ENCODE measurements at regions not wholly inside any gene's neighbourhood (a gene's known extent, or its start where the extent isn't known, plus 50 kb on each side); places are given as distances from the start of the nearest gene placed in this dataset.
"Not testable (repeated sequence)": the region's sequence is repeated elsewhere in the genome, so short reads cannot be mapped to it uniquely, and the experiment has no call there.

GRCh38 chr1:193448682-193449461 lies 262.5 kb upstream of the B3GALT2 start:
- no peaks in the 10 kb centered on the region for H3K9me3 ChIP-seq (ENCODE audit: control insufficient read depth, insufficient read depth, low read length)
- no peaks in the 10 kb centered on the region for H3K4me1 ChIP-seq (ENCODE audit: insufficient read depth, low read length)
- no peak overlapping the region for H3K9ac ChIP-seq (ENCODE audit: low read depth, low read length)
- no peaks in the 10 kb centered on the region for H3K36me3 ChIP-seq (ENCODE audit: insufficient read depth, low read length)

GRCh38 chr1:193443886-193444285 lies 257.5 kb upstream of the B3GALT2 start:
- no peaks in the 10 kb centered on the region; the same call in 1 of the 2 replicates for H3K9me3 ChIP-seq (ENCODE audit: control insufficient read depth, insufficient read depth, low read length)
- H3K36me3 ChIP-seq (ENCODE audit: insufficient read depth, low read length) = no peaks in the 10 kb centered on the region
- no peaks in the 10 kb centered on the region for H3K4me1 ChIP-seq (ENCODE audit: insufficient read depth, low read length)
- H3K9ac ChIP-seq (ENCODE audit: low read depth, low read length) = no peak overlapping the region

- H3K9me3 ChIP-seq (ENCODE audit: control insufficient read depth, insufficient read depth, low read length) = peaks cover 4% of the 10 kb centered on the region
- H3K36me3 ChIP-seq (ENCODE audit: insufficient read depth, low read length) = no peaks in the 10 kb centered on the region
- H3K4me1 ChIP-seq (ENCODE audit: insufficient read depth, low read length) = no peaks in the 10 kb centered on the region
- no peak overlapping the region for H3K9ac ChIP-seq (ENCODE audit: low read depth, low read length)
Observed at GRCh38 chr1:193438771-193439170, 252.4 kb upstream of the B3GALT2 start.

GRCh38 chr1:193438312-193438711 lies 251.9 kb upstream of the B3GALT2 start:
- no peaks in the 10 kb centered on the region for H3K4me1 ChIP-seq (ENCODE audit: insufficient read depth, low read length)
- H3K9me3 ChIP-seq (ENCODE audit: control insufficient read depth, insufficient read depth, low read length) = peaks cover 8% of the 10 kb centered on the region

GRCh38 chr1:193437785-193438184 lies 251.4 kb upstream of the B3GALT2 start:
- Histone ChIP-seq H3K4me1 (ENCODE audit: insufficient read depth, low read length) (no peaks in the 10 kb centered on the region), H3K36me3 (ENCODE audit: insufficient read depth, low read length) (no peaks in the 10 kb centered on the region), H3K9me3 (ENCODE audit: control insufficient read depth, insufficient read depth, low read length) (peaks cover 13% of the 10 kb centered on the region), H3K9ac (ENCODE audit: low read depth, low read length) (no peak overlapping the region)

More at GRCh38 chr1:193438312-193438711, 251.9 kb upstream of the B3GALT2 start:
- H3K9ac ChIP-seq (ENCODE audit: low read depth, low read length) = no peak overlapping the region
- no peaks in the 10 kb centered on the region for H3K36me3 ChIP-seq (ENCODE audit: insufficient read depth, low read length)

- not testable (repeated sequence) for H3K36me3 ChIP-seq (ENCODE audit: insufficient read depth, low read length); H3K9ac ChIP-seq (ENCODE audit: low read depth, low read length); H3K4me1 ChIP-seq (ENCODE audit: insufficient read depth, low read length)
- H3K9me3 ChIP-seq (ENCODE audit: control insufficient read depth, insufficient read depth, low read length) = peaks cover 18% of the 10 kb centered on the region
Observed at GRCh38 chr1:193437333-193437732, 250.9 kb upstream of the B3GALT2 start.

GRCh38 chr1:193435781-193436180 lies 249.4 kb upstream of the B3GALT2 start:
- Histone ChIP-seq H3K9ac (ENCODE audit: low read depth, low read length) (no peak overlapping the region), H3K9me3 (ENCODE audit: control insufficient read depth, insufficient read depth, low read length) (peaks cover 18% of the 10 kb centered on the region), H3K36me3 (ENCODE audit: insufficient read depth, low read length) (no peaks in the 10 kb centered on the region), H3K4me1 (ENCODE audit: insufficient read depth, low read length) (no peaks in the 10 kb centered on the region)

GRCh38 chr1:193434319-193434718 lies 247.9 kb upstream of the B3GALT2 start:
- no peak overlapping the region for H3K9ac ChIP-seq (ENCODE audit: low read depth, low read length)
- peaks cover 20% of the 10 kb centered on the region for H3K9me3 ChIP-seq (ENCODE audit: control insufficient read depth, insufficient read depth, low read length)
- no peaks in the 10 kb centered on the region for H3K4me1 ChIP-seq (ENCODE audit: insufficient read depth, low read length)
- no peaks in the 10 kb centered on the region for H3K36me3 ChIP-seq (ENCODE audit: insufficient read depth, low read length)

GRCh38 chr1:193433599-193433998 lies 247.2 kb upstream of the B3GALT2 start:
- Histone ChIP-seq H3K36me3 (ENCODE audit: insufficient read depth, low read length) (no peaks in the 10 kb centered on the region), H3K9me3 (ENCODE audit: control insufficient read depth, insufficient read depth, low read length) (peaks cover 20% of the 10 kb centered on the region)

GRCh38 chr1:193432979-193433587 lies 246.7 kb upstream of the B3GALT2 start:
- no peaks in the 10 kb centered on the region for H3K36me3 ChIP-seq (ENCODE audit: insufficient read depth, low read length)
- H3K9ac ChIP-seq (ENCODE audit: low read depth, low read length) = no peak overlapping the region
- H3K9me3 ChIP-seq (ENCODE audit: control insufficient read depth, insufficient read depth, low read length) = peaks cover 20% of the 10 kb centered on the region
- H3K4me1 ChIP-seq (ENCODE audit: insufficient read depth, low read length) = no peaks in the 10 kb centered on the region

More at GRCh38 chr1:193433599-193433998, 247.2 kb upstream of the B3GALT2 start:
- no peak overlapping the region for H3K9ac ChIP-seq (ENCODE audit: low read depth, low read length)
- H3K4me1 ChIP-seq (ENCODE audit: insufficient read depth, low read length) = no peaks in the 10 kb centered on the region

- Histone ChIP-seq H3K4me1 (ENCODE audit: insufficient read depth, low read length) (no peaks in the 10 kb centered on the region), H3K9ac (ENCODE audit: low read depth, low read length) (no peak overlapping the region), H3K36me3 (ENCODE audit: insufficient read depth, low read length) (no peaks in the 10 kb centered on the region), H3K9me3 (ENCODE audit: control insufficient read depth, insufficient read depth, low read length) (peaks cover 20% of the 10 kb centered on the region)
Observed at GRCh38 chr1:193431265-193431977, 245.0 kb upstream of the B3GALT2 start.

GRCh38 chr1:193427524-193427923 lies 241.1 kb upstream of the B3GALT2 start:
- Histone ChIP-seq H3K9me3 (ENCODE audit: control insufficient read depth, insufficient read depth, low read length) (peaks cover 4% of the 10 kb centered on the region; the same call in 1 of the 2 replicates), H3K36me3 (ENCODE audit: insufficient read depth, low read length) (no peaks in the 10 kb centered on the region), H3K4me1 (ENCODE audit: insufficient read depth, low read length) (no peaks in the 10 kb centered on the region), H3K9ac (ENCODE audit: low read depth, low read length) (no peak overlapping the region)

- H3K36me3 ChIP-seq (ENCODE audit: insufficient read depth, low read length) = no peaks in the 10 kb centered on the region
- no peak overlapping the region for H3K9ac ChIP-seq (ENCODE audit: low read depth, low read length)
- no peaks in the 10 kb centered on the region for H3K4me1 ChIP-seq (ENCODE audit: insufficient read depth, low read length)
- peaks cover 2% of the 10 kb centered on the region; the same call in 1 of the 2 replicates for H3K9me3 ChIP-seq (ENCODE audit: control insufficient read depth, insufficient read depth, low read length)
Observed at GRCh38 chr1:193426061-193426460, 239.6 kb upstream of the B3GALT2 start.

GRCh38 chr1:193421487-193421886 lies 235.1 kb upstream of the B3GALT2 start:
- Histone ChIP-seq H3K9me3 (ENCODE audit: control insufficient read depth, insufficient read depth, low read length) (no peaks in the 10 kb centered on the region), H3K4me1 (ENCODE audit: insufficient read depth, low read length) (no peaks in the 10 kb centered on the region; the same call in 1 of the 2 replicates), H3K9ac (ENCODE audit: low read depth, low read length) (no peak overlapping the region), H3K36me3 (ENCODE audit: insufficient read depth, low read length) (no peaks in the 10 kb centered on the region)
